CD4-positive, alpha-beta T cell (primary cell): ENCODE measurements at regions not wholly inside any gene's neighbourhood (a gene's known extent, or its start where the extent isn't known, plus 50 kb on each side); places are given as distances from the start of the nearest gene placed in this dataset.

Experiments used
- ATAC-seq: fragments of 200-7000 bp; cut with Tn5 transposase; one replicate; pipeline ENCODE4 v1.10.0; 2022; ENCODE audit warnings: mild to moderate bottlenecking; ENCODE audit not compliant: poor library complexity
- CTCF ChIA-PET: fragments of 350-600 bp; sonication (Branson Sonifier 250); formaldehyde crosslinking; loops from one replicate; lab custom pipeline; 2021; ENCODE audit warnings: antibody characterized with exemption, inconsistent platforms; lab: Charles Lee
- POLR2A ChIA-PET: fragments of 350-600 bp; sonication (Branson Sonifier 250); formaldehyde crosslinking; loops from one replicate; lab custom pipeline; 2021; ENCODE audit warnings: antibody characterized with exemption, inconsistent platforms; lab: Charles Lee
- DNase-seq, 14 experiments: peaks; one replicate each; pipeline ENCODE4 v3.0.0-alpha.2; 2013 to 2020; ENCODE audit warnings: mixed read lengths in 2 of 14
- H3K27ac ChIP-seq, 2 donors: one replicate each; pipeline versions ENCODE4 v1.5.1 to v1.7.0; 2013; ENCODE audit warnings: low read length in 2 of 2, low read depth in 1 of 2, mild to moderate bottlenecking in 1 of 2
- H3K27me3 ChIP-seq, 2 experiments: 1 replicate in 1 of 2; 2 replicates in 1 of 2; pipeline versions ENCODE4 v1.6.1 to v1.7.0; 2013; ENCODE audit warnings: low read length in 2 of 2, control low read depth in 1 of 2, mild to moderate bottlenecking in 1 of 2, moderate library complexity in 1 of 2; ENCODE audit not compliant: insufficient read depth in 2 of 2, control insufficient read depth in 1 of 2
- H3K36me3 ChIP-seq: one replicate; pipeline ENCODE4 v1.6.1; 2013; ENCODE audit warnings: low read length, control low read depth; ENCODE audit not compliant: insufficient read depth
- H3K4me1 ChIP-seq: one replicate; pipeline ENCODE4 v1.6.1; 2013; ENCODE audit warnings: low read length, control low read depth; ENCODE audit not compliant: insufficient read depth
- H3K4me3 ChIP-seq: one replicate; pipeline ENCODE4 v1.5.1; 2013; ENCODE audit warnings: mild to moderate bottlenecking, low read length, moderate library complexity
- H3K9me3 ChIP-seq, 2 experiments: 1 replicate in 1 of 2; 2 replicates in 1 of 2; pipeline versions ENCODE4 v1.6.1 to v1.7.0; 2013; ENCODE audit warnings: low read length in 2 of 2, mild to moderate bottlenecking in 2 of 2, control low read depth in 1 of 2, moderate library complexity in 1 of 2; ENCODE audit not compliant: control insufficient read depth in 1 of 2, insufficient read depth in 1 of 2
- H3K27ac Mint-ChIP-seq: one replicate; pipeline ENCODE4 v1.8.0; 2020; ENCODE audit warnings: mixed read lengths
- H3K27me3 Mint-ChIP-seq: one replicate; pipeline ENCODE4 v1.8.0; 2021; ENCODE audit warnings: mixed read lengths
- H3K36me3 Mint-ChIP-seq: one replicate; pipeline ENCODE4 v1.8.0; 2021; ENCODE audit warnings: low read depth, mixed read lengths
- H3K4me1 Mint-ChIP-seq: one replicate; pipeline ENCODE4 v1.8.0; 2021; ENCODE audit warnings: low read depth, mixed read lengths
- H3K4me3 Mint-ChIP-seq: one replicate; pipeline ENCODE4 v1.8.0; 2020; ENCODE audit warnings: mild to moderate bottlenecking, mixed read lengths
- H3K9me3 Mint-ChIP-seq: one replicate; pipeline ENCODE4 v1.8.0; 2020; ENCODE audit warnings: mixed read lengths
- CTCF ChIP-seq: fragments of 200-600 bp; IDR thresholded peaks from one replicate; pipeline ENCODE4 v1.8.0; 2022; ENCODE audit warnings: antibody characterized with exemption, mild to moderate bottlenecking
- intact Hi-C, 2 experiments: fragments of 100-400 bp; cut with DNase I in 1 of 2; cut with micrococcal nuclease in 1 of 2; formaldehyde crosslinking; loops; one replicate each; pipeline versions ENCODE4 v1.15.1 to v1.9.0; 2023 to 2025; cut with DNase I, micrococcal nuclease

GRCh38 chr18:77455004-77455403 is 205.4 kb downstream of the GALR1 start:
- CTCF ChIA-PET = no interaction called here
- intact Hi-C loops = no loop called here

DNA sequence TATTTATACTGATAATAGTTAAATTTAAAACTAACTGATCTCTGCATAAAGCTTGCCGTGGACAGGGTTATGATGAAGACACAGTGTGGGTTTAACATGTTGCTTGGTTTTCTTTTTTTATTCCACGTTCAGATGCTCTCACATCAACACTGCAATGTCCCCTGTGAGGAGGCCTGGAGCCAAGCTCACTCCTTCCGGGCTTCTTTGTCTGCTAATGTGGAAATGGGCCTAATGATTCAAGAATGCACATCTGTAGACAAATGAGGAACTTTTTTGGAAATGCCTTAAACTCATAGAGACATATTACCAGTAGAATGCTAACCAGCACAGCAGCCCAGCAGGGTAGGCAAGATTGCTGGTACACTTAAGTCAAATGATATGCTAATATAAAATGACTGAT is 208.0 kb downstream of the GALR1 start:
- ChIA-PET CTCF (no interaction called here), POLR2A (no interaction called here)
- Histone ChIP-seq H3K4me3 (no peak overlapping the region), H3K9me3 (no peaks in the 10 kb centered on the region), H3K27ac (no peak overlapping the region), H3K27me3 (peaks cover 0 to 6% of the 10 kb centered on the region in 2 experiments), H3K36me3 (no peaks in the 10 kb centered on the region), H3K4me1 (no peaks in the 10 kb centered on the region)
- H3K27me3 Mint-ChIP-seq = peaks cover 10% of the 10 kb centered on the region
- intact Hi-C loops = no loop called here
- no peaks in the 10 kb centered on the region for H3K36me3 Mint-ChIP-seq
- no peak overlapping the region for H3K4me3 Mint-ChIP-seq
- no peaks in the 10 kb centered on the region for H3K9me3 Mint-ChIP-seq
- no peaks in the 10 kb centered on the region for H3K4me1 Mint-ChIP-seq
- no peak overlapping the region for H3K27ac Mint-ChIP-seq
- TF ChIP-seq CTCF = no peak
- no peak for DNase-seq
- no peak for ATAC-seq

More at GRCh38 chr18:77455004-77455403, 205.4 kb downstream of the GALR1 start:
- DNase-seq (no peak), ATAC-seq (no peak)
- Histone ChIP-seq H3K27me3 (peaks cover 0 to 6% of the 10 kb centered on the region in 2 experiments), H3K27ac (no peak overlapping the region), H3K4me1 (no peaks in the 10 kb centered on the region), H3K36me3 (no peaks in the 10 kb centered on the region), H3K9me3 (no peaks in the 10 kb centered on the region), H3K4me3 (no peak overlapping the region)
- H3K36me3 Mint-ChIP-seq = no peaks in the 10 kb centered on the region
- H3K4me1 Mint-ChIP-seq = no peaks in the 10 kb centered on the region
- no peak for TF ChIP-seq CTCF
- POLR2A ChIA-PET = no interaction called here
- peaks cover 11% of the 10 kb centered on the region for H3K27me3 Mint-ChIP-seq
- H3K4me3 Mint-ChIP-seq = no peak overlapping the region
- H3K9me3 Mint-ChIP-seq = no peaks in the 10 kb centered on the region
- H3K27ac Mint-ChIP-seq = no peak overlapping the region

DNA sequence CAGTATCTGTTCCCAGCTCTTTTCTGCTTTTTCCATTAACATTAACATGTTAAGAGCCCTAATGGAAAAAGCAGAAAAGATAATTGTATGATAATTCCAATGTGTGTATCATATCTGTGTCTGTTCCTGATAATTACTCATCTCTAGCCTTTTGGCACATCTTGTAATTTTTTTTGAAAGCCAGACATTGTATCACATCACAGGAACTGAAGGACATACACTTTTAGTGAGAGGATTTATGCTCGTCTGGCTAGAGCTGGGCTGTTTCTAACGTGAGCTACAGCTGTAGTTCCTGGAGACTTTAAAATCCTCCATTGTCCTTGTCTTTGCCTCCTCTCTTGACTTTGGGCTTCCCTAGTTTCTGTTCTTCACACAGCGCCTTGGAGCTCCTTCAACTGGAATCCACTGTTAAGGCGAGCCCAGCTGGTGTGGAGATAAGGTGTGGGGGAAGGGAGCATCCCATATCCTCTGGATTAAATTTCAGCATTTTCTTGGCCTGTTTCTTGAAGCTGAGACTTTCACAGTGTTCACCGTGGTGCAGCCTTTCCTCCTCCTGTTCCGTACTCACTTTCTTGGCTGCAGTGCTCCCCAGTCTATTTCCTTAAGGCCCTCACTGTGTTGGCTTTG is 211.5 kb downstream of the GALR1 start:
- no peak overlapping the region for H3K4me3 ChIP-seq
- CTCF ChIA-PET = no interaction called here
- Mint-ChIP-seq H3K9me3 (no peaks in the 10 kb centered on the region), H3K36me3 (no peaks in the 10 kb centered on the region), H3K4me1 (no peaks in the 10 kb centered on the region), H3K4me3 (no peak overlapping the region), H3K27me3 (peaks cover 23% of the 10 kb centered on the region), H3K27ac (no peak overlapping the region)
- no peak for TF ChIP-seq CTCF
- H3K27me3 ChIP-seq = peaks cover 0 to 10% of the 10 kb centered on the region in 2 experiments
- H3K9me3 ChIP-seq = no peaks in the 10 kb centered on the region
- no peak overlapping the region for H3K27ac ChIP-seq
- POLR2A ChIA-PET = no interaction called here
- no peaks in the 10 kb centered on the region for H3K4me1 ChIP-seq
- ATAC-seq (no peak), DNase-seq (no peak)
- no peaks in the 10 kb centered on the region for H3K36me3 ChIP-seq
- intact Hi-C loops = no loop called here
